ENCODE measurements at regions not wholly inside any gene's neighbourhood (a gene's known extent, or its start where the extent isn't known, plus 50 kb on each side); places are given as distances from the start of the nearest gene placed in this dataset.
"Not testable (repeated sequence)": the region's sequence is repeated elsewhere in the genome, so short reads cannot be mapped to it uniquely, and the experiment has no call there.

- no peak for DNase-seq (ENCODE audit: low read depth)
Observed at GRCh38 chr12:83465632-83466031, 778.9 kb downstream of the TMTC2 start.

DNA sequence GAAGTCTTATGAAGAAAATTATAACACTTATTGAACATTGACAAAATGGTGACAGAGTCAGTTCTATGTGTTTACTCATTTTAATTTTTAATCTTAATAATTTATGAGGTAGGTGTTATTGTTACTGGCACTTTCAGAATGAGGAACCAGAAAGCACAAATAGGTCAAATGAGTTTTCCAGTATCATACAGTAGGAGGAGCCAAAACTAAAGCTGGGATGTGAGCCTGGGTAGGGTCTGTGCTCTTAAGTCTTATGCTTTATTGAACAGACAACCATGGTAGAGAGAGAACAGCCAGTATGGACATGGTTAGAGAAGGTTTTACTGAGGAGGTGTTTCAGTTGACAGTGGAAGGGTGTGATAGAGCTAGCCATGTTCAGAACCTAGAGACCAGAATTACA lies 775.7 kb downstream of the TMTC2 start:
- DNase-seq (ENCODE audit: low read depth): no peak

- peak; percentile 0 for DNase-seq (ENCODE audit: low read depth)
Observed at GRCh38 chr12:83461336-83461935, 774.7 kb downstream of the TMTC2 start.

DNA sequence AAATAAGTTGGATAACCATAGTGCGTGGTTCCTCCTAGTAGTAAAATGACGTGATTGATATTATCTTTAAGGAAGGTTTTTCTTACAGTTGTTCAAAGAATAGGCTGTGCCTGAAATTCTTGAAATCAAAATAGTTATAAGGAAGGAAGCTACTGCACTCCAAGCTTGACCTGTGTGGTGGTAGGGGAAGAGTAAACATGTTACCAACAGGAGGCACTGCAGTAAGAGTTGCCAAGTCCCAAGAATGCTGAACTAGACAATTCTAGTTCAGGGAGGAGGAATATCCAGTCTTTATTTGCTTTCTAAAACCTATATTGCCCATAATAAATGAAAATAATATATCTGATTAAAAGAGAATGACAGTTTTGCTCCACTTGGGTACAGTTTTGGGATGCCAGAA lies 764.5 kb downstream of the TMTC2 start:
- no peak for DNase-seq (ENCODE audit: low read depth)

GRCh38 chr12:83434600-83434999 lies 747.9 kb downstream of the TMTC2 start:
- DNase-seq (ENCODE audit: low read depth): no peak

GRCh38 chr12:83432176-83432719 lies 745.5 kb downstream of the TMTC2 start:
- no peak for DNase-seq (ENCODE audit: low read depth)

DNA sequence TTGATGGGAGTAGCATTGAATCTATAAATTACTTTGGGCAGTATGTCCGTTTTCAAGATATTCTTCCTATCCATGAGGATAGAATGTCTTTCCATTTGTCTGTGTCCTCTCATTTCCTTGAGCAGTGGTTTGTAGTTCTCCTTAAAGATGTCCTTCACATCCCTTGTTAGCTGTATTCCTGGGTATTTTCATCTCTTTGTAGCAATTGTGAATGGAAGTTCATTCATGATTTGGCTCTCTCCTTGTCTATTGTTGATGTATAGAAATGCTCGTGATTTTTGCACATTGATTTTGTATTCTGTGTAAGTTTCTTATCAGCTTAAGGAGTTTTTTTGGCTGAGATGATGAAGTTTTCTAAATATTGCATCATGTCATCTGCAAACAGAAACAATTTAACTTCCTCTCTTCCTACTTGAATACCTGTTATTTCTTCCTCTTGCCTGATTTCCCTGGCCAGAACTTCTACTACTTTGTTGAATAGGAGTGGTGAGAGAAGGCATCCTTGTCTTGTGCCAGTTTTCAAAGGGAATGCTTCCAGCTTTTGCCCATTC lies 741.0 kb downstream of the TMTC2 start:
- not testable (repeated sequence) for DNase-seq (ENCODE audit: low read depth)

DNA sequence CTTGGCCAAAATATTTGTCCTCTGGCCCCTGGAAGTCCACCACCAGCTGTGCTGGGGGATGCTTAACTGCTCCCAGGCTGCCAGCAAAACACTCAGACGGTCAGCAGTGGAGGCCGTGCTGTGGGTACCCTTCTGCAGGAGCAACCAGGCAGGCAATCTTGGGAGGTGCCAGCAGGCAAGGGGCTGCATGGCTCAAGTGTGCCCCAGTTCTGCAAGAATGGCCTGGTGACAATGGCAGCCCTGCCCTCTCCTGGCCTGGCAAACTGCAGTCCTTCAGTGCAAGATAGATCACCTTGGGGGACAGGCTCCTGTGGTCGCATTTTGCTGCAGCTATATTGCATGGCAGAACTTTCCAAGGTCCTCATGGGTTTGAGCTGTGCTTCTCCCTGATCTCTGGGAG lies 728.3 kb downstream of the TMTC2 start:
- DNase-seq (ENCODE audit: low read depth): no peak

- no peak for DNase-seq (ENCODE audit: low read depth)
Observed at GRCh38 chr12:83408851-83409250, 722.1 kb downstream of the TMTC2 start.

DNA sequence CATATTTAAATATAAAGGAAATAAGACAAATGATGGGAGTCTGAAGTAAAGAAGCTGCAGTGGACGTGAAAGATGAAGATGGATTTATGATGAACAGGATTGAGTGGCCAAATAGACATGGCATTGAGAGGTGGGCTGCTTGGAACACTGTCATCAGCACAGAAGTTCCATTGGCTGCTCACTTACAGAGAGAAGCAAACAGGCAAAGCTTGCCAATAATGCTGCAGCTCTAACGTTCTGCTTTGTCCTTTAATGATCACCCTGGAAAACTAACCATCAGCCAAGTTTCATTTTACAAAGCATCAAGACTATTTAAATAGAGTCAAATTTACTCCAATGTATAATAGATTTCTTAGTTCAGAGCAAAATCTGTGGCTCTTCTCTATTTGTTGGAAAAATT lies 721.4 kb downstream of the TMTC2 start:
- no peak for DNase-seq (ENCODE audit: low read depth)

DNA sequence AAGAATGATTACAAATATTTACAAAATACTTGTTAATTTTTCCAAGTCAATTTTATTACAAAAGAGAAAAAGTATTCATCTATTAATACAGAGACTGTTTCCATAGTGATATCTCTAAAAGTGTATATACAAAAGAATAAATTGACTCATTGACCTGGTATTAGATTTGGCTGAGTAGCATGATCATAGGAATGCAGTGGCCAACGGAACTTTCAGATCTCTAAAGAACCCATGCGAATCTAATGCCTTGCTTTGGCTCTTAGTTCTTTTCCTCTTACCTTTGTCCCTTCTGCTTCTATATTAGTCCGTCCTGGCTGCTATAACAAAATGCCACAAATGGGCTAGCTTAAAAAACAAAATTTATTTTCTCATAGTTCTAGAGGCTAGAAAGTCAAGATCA lies 717.8 kb downstream of the TMTC2 start:
- no peak for DNase-seq (ENCODE audit: low read depth)

DNA sequence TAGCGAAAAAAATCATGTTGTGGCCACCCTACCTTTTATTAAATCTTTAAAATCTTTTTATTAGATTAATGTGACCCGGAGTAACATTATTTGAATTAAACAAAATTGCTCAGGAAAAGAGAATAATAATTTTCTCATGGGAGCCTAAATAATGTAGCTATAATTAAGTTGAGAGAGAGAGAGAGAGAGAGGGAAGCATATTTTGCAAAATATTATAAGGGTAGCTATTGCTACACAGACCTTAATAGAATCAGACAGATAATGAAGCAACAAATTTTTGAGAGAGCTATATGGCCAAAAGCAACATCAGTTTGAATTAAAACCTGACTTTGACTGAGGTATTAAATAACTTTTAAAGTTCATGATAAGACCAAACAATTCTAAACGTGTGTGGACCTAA lies 703.5 kb downstream of the TMTC2 start:
- no peak for DNase-seq (ENCODE audit: low read depth)

- DNase-seq (ENCODE audit: low read depth): no peak
Observed at GRCh38 chr12:83389237-83389996, 702.7 kb downstream of the TMTC2 start.

DNA sequence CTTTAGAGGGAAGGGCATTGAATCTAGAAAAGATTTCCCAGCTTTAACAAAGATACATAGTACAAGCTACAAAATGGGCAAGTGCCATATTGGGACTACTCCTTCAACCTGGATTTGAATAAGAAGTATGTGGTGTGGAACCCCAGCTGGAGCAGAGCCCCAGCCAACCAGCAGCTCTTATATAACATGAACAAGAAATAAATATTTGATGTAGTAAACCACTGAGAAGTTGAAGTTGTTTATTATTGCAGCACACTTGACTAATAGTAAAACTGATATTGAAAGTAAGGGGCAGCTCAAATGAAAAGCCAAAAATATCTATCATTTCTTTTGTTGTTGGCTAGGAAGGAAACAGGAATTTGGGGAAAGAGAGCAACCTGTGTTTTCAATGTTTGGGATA lies 701.8 kb downstream of the TMTC2 start:
- no peak for DNase-seq (ENCODE audit: low read depth)

GRCh38 chr12:83386527-83387264 lies 700.0 kb downstream of the TMTC2 start:
- no peak for DNase-seq (ENCODE audit: low read depth)

DNA sequence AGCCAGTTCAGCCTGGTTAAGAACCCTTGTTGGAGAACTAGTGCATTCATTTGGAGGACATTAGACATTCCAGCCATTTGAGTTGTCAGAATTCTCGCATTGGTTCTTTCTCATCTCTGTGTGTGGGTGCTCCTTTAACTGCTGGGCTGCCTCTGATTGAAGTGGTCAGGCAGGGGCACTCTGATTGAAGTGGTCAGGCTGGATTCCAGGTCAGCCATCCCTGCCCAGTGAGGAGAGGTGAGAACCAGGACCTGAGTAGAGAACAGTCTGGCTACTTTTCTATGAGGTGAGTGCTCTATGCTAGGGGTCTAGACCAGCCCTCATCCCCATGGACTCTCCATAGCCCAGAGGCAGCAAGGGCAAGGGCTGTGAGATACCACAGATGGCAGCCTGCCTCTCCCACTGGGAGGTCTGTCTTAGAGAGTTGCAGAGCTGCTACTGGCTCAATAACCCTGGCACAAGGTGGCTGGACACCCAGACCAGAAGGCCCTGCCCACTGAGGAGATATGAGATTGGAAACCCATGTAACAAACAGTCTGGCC lies 691.6 kb downstream of the TMTC2 start:
- no peak for DNase-seq (ENCODE audit: low read depth)

- DNase-seq (ENCODE audit: low read depth): no peak
Observed at GRCh38 chr12:83365317-83365716, 678.6 kb downstream of the TMTC2 start.

- DNase-seq (ENCODE audit: low read depth): no peak
Observed at GRCh38 chr12:83361475-83361874, 674.8 kb downstream of the TMTC2 start.

GRCh38 chr12:83361071-83361470 lies 674.4 kb downstream of the TMTC2 start:
- no peak for DNase-seq (ENCODE audit: low read depth)

GRCh38 chr12:83349907-83350611 lies 663.4 kb downstream of the TMTC2 start:
- DNase-seq (ENCODE audit: low read depth): no peak

DNA sequence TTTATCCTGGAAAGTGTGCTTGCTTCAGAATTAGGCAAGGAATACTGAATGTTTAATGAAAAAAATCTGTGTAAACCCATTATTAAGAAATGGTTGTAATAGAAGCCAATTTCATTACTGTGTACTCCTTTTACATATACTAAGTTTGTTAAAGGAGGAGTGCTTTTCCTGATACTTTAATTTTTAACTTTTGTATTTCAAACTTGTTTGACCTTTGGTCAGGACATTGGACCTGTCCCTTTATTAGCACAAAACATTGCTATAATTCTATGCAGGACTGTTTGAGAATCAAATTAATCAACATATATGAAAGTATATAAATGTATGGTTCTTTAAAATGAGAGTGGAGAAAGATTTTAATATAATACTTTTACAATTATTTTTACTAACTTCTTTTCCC lies 659.6 kb downstream of the TMTC2 start:
- DNase-seq (ENCODE audit: low read depth): no peak

DNA sequence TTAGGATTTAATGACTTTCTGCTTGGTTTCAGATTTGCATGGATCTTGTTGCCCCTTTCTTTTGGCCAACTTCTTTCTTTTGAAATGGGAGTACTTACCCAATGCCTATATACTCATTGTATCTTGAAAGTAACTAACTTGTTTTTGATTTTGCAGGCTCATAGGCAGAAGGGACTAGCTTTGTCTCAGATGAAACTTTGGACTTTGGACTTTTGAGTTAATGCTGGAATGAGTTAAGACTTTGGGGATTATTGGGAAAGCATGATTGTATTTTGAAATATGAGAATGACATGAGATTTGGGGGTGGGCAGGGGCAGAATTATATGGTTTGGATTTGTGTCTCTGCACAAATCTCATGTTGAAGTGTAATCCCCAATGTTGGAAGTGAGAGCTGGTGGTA lies 657.1 kb downstream of the TMTC2 start:
- no peak for DNase-seq (ENCODE audit: low read depth)

Data from GM04504 (cell line).